Cerebellar cortex (tissue), 1 donor: ENCODE measurements at regions not wholly inside any gene's neighbourhood (a gene's known extent, or its start where the extent isn't known, plus 50 kb on each side); places are given as distances from the start of the nearest gene placed in this dataset.

Experiments used
- DNase-seq: peaks from one replicate; pipeline ENCODE4 v3.0.0-alpha.2; 2015; ENCODE audit warnings: low spot score

DNA sequence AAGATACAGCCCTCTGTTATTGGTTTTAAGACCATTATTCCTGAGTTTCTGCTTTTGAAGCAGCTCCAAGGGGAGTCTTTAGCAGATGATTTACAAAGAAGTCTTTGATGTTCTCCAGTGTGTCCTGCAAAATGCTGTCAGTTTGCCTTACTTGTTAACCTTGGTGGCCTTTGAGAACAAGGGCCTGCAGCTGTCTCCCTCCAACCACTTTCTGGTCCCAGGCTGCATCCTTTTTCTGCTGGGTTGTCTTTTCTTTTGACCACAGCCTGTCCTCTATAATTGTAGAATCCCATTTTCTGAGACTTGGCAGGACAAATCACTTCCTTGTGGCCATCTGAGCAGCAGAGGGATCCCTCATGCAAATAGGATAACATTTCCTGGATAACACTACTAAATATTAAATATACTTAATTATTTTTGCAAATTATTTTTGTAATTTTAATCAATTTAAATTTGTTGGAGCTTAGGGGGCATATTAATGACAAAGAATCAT lies 281.4 kb downstream of the DMRT2 start:
- no peak for DNase-seq

DNA sequence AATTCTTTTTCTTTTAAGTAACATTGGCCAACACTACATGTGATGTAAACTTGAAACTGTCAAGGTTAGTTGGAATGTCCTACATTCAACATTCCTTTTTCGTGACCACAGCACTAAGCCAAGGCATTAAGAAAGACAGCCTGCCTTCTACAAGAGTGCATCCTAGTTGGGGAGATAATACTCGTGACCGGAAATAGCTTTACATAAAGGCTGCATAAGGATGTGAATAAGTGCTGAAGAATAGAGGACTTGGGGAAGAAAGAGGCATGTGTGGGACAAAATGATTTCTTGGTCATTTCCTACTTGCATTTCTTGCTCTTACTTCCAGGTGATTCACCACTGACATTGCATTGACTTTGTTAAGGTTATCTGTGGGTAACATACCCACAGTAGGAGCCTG lies 282.0 kb downstream of the DMRT2 start:
- no peak for DNase-seq

DNA sequence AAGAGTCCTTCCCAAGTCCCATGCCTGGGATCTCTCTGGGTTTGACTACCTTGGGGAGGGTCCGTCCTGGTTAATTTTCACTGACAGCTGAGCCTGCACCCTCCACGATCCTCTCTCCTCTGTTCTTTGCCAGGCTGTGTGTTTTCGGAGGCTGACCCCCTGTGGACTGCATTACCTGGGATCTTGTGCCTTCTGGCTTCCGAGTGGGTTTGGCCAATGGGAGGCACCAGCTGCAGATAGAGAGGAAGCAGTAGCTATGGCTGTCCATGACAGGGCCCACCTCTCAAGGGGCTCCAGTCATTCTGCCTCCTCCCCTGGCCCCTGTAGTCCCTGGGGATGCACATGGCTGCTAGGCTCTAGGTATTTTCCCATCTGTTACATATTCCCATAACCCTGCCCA lies 285.0 kb downstream of the DMRT2 start:
- DNase-seq: no peak

DNA sequence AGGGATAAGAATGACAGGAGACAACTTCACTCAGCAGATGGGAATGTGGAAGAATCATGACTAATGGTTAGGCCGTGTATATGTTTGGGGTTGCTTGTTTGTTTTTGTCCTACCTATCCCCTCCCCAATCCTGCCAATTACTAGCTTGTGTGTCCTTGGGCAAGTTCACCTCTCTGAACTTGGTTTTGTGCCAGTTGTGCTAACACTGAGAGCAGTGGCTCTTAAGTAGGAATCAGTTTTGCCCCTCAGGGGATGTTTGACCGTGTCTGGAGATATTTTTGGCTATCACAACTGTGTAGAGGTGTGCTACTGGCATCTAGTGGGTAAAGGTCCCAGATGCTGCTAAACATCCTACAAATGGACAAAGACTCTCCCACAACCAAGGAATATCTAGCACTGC lies 287.0 kb downstream of the DMRT2 start:
- no peak for DNase-seq

DNA sequence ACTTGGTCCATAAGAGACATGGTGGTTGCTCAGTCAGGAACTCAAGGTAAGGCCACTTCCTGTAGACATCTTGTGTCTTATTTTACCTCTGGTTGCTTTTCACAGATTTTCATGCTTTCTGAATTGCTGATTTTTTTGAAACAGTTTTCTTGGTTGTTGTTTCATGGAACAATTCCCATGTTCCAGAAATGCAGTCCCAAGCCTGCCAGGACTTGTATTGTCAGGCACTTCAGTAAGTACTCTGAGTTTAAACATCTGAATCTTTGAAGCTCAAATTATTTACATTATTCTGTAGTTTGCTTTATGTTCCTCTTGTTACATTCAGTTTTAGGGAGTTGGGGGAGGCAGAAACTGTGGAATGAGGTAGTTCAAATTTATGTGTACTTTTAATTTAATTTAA lies 290.2 kb downstream of the DMRT2 start:
- DNase-seq: no peak

DNA sequence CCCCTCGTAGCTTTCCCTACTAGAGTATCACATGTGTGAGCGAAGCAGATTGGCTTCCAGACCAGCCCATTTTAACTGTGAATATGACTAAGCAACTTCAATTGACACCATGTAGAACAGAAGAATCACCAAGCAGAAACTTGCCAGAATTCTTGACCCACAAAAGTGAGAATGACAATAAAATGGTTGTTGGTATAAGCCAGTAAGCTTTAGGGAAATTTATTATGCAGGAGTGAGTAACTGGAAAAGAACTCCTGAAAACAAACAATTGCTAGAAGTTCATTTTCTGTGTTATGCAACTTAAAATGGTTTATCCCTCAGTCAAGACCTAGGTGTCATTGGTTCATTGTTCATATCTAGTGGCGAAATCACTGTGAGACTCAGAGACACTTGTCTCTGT lies 303.1 kb downstream of the DMRT2 start:
- no peak for DNase-seq

DNA sequence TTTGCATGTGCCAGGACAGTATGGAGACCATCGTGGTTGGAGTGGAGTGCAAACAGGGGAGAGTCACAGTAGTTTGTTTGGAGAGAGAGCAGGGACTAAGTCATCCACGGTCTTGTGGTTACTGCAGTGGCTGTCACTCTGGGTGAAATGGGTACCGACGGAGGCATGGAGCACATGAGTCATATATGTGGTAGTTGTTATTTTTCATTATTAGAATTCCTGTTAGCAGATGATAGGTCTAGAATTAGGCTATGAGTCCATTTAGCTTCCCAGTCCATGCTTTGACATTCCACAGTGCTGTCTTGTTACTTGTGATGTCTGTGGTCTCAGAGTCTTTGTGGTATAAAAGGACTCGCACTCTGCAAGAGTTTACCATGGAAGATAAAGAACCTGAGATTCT lies 303.9 kb downstream of the DMRT2 start:
- no peak for DNase-seq

DNA sequence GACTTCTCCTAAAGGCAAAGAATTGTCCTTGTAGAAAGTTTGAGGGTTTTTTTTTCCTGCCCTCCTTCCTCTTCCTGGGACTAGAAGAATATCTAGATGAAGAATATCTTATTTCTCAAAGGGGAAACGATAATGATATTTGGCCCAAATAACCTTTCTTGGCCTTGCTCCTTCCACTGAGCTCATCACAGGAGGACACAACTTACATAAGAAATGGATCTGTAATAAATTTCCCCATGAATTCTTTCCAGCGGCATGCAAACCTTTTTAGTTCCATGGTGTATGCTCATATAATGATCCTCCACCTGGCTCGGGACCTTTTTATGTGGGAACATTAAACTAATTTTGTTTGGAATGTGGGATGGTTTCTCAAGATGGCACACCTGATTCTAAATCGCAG lies 304.4 kb downstream of the DMRT2 start:
- DNase-seq: no peak

DNA sequence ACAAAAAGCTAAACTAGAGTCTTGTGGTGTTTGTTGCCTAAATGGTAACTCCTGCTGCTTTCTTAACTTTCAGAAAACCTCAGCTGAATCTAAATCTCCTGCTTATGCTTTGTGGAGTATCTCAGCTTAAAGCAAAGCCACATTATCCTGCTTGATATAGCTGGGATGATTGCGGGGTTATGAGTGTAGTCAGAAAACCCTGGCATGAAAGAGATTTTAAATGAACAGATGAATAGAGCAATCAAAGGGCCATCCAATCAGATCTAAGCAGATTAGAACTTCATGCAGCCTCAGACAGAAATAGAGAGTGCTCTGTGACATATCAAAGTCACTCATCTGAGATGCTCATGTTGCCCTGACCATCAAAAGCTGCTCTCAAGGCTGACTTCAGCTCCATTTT lies 305.5 kb downstream of the DMRT2 start:
- DNase-seq: no peak

DNA sequence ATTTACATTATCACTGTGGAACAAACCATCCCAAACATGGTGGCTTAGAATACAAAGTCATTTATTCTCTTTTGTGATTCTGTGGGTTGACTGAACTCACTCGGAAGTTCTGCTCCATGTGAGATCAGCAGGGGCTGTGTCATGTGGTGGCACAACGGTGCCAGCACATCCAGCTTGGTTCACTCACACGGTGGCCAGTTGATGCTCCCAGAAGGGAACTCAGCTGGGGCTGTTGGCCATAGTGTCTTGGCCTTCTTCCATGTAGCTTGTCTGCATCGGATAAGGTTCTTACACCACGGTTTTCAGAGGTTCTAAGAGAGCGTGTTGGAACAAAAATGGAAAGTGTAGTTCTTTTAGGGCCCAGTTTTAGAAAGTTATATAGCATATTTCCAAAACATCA lies 312.7 kb downstream of the DMRT2 start:
- no peak for DNase-seq

DNA sequence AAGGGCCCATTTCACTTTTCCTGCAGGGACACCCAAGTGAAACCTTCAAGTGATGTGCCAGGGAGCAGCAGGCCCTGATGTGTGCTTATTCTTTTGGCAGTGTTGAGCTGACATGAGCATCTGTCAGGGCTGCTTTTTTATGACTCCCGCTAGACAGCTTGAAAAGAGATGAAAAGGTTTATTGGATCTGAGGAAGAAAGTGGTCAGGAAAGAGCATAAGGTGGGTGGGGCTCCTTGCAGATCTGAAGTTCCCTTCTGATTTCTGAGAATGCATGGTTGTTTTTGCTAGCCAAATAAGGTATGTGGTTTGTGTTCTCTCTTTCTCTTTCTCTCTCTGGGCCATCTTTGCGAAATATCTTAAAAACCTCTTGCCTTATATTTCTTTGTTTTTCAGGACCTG lies 316.1 kb downstream of the DMRT2 start:
- DNase-seq: no peak

DNA sequence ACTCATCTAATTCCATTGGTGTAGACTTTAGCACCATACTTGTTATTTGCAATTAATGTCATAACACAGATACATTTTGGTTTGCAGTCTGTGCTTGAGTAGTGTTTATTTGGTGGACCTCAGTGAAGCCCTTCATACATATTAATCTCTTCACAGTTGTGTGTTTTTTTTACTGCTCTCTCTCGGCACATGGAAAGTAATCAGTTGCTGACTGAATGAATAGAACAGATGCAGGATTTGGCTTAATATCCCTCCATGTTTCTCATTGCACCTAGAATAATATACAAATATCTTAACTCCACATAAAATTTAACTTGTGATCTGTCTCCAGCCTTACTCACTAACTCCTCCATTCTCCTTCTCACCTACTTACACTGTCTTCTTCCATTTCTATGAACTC lies 319.1 kb downstream of the DMRT2 start:
- no peak for DNase-seq

DNA sequence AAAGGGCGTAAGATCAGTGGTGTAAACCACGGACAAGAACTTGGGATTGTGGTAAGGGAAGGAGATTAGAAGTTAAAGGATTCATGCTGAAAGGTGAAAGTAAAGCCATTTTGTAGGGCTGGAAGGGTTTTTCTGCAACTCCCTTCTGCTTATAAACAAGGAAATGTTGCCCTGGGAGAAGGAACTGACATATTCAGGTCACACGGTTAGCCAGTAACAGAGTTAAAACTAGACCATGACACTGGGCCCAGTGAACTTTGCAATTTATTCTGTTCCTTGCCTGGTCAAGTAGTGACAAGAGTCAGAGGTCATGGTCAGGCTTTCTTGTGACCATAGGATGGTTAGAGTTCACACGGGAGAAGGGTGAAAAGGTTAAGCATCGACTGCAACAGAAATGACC lies 323.3 kb downstream of the DMRT2 start:
- no peak for DNase-seq

DNA sequence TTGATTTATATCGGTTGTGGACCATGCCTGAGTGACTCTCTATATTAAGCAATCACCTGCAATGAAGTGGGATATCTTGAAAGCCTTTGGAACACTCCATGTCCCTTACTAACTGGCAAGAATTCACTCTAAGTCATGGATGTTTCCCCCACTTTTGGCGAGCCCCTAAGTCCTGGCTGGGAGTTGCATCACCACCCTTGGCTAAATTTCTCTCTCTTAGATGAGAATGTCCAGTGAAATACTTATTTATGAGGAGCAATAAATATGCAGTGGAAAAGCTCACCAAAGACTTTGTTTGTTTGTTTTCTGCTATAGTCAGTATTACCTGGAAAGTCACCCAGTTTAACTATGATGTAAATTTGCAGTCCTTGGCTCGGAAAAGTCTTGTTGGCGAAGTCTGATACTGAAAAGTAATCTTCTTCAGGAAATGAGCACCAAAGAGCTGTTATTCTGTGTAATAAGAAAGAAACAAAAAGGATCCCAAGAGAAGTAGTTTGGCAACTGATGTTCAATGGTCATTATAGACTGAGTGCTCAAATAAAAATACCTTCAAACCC lies 333.8 kb downstream of the DMRT2 start:
- DNase-seq: no peak

DNA sequence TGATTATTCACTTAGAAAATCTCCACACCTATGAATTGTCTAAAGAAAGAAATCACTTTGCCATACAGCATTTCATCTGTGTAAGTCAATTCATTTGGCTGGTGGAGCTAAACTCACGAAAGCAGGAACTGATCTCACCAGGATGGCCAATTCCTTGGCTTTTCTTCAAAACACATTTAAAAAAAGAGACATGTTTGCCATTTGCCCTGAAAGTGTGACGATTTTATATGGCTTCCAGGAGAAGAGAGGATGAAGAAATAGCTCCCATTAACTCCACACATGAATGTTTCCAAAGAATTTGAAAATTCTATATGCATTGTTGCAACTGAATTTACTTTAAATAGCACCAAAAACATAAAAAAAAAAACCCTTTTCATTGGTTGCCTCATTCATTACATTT lies 334.7 kb downstream of the DMRT2 start:
- no peak for DNase-seq

DNA sequence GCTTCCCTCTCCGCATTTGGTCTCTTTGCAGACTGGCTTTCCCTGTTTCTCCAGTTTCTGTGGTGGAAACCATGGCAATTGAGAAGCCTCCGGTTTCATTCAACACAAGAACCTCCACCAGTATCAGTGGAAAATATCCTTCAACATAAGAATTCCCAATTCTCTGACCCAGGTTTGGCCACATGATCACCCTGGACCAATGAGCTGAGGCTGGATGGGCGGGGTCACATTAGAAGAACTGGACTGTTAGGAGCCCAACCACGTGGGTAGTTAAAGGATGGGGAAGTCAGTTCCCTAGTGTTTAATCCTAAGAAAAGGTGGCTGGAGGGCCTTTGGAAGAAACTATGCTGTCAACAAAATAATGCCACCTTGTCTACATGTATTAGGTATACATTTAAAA lies 336.3 kb downstream of the DMRT2 start:
- DNase-seq: no peak

DNA sequence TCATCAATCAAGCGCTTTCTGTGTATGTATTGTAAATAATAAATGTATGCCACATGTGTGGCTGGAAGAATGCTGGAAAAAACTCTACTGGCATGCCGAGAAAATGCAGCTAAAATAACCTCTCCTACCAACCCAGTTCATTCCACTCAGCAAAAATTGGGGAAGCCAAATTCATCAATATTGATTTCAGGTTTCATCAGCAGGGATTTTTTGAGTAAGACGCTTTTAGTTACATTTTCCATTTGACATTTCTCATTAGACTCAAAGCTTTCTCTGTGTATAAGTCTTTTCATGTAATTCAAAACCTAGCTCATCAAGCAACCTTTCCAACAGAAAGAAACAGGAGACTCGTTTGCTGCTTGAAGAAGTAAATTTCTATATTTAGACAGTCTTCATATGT lies 338.1 kb downstream of the DMRT2 start:
- DNase-seq: no peak

DNA sequence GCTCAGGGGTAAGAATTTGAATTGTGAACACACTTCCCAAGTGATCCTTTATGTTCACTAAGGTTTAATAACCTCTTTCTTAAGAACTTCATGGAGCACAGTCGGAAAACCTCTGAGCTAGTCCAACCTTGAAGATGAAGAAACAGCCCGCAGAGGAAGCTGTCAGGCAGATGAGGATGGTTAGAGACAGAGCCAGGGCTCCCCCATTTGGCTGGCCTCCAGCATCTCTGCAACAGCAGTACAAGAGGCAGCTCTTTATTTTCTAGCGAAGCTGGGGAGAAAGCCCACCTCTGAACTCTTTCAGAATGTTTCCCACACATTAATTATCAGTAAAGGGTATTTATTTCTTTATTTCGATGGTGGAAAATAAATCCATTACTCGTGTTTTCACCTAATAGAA lies 350.8 kb downstream of the DMRT2 start:
- DNase-seq: no peak

DNA sequence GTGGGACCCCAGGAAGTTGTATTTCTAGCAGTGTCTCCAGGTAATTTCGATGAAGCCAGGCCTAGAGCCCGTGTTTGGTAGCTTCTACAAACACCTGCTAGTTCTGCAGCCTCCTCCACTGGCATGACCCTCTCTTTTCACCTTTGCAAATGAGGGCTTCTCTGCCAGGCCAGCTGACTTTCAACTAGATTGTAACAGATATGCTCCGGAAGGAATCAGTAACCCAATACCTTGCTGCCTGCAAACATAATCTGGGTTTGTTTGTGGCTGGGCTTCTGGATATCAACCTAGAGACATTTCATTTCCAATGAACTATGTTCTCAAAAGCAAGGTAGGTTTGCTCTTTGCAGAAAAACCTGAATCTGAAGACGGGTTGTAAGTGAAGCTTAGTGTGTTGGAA lies 354.8 kb downstream of the DMRT2 start:
- no peak for DNase-seq

DNA sequence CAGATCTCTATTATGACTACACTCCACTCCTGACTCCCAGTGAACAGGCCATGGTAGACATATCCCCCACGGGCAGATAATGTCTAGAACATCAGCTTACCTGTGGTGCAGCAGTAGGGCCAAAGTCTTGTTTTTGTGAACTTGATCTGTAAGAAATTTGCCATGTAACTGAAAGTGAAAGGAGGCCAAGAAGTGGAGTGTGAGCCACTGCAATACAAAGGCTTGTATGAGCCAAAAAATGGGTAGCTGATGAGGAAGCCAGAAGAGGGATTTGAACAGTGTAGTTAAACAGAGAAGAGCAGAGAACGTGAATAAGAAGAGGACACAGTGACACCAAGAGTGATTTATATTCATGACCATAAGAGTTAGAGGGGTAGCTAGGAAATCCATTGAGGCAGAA lies 361.7 kb downstream of the DMRT2 start:
- DNase-seq: no peak

DNA sequence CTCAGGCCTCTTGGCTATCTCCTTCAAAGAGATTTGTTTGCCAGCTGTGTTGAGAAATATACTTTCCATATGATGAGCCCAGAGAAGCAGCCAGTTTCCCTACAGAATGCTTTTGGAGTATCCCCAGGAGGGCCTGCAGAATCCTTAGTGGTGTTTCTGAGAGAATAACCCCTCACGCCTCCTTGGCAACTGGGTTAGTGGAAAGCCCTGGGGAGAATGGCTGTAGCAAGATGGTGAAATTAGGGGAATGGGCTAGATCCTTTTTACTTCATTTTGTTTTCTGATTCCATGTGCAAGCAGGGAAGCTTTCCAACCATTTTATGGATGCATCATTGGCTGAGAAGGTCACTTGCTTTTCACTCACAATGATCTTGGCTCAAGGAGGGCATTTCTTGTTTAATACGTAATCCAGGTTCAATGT lies 364.6 kb downstream of the DMRT2 start:
- DNase-seq: no peak

DNA sequence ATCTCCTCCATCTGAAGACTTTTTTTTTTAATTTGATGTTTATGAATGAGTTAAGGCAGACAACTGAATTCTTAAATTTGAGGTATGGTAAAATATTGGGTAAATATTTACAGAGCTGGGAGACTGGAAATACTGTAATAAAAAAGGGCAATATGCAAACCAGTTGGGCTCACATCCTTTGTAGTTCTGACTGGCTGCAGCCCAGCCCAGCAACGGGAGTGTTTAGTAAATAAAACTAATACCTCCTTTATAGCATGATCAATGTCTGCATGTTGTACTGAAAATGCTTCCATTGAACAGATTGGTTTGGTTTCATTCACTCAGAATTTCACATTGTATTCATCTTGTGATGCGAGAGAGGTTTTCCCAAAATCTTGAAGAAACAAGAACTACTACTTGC lies 365.0 kb downstream of the DMRT2 start:
- no peak for DNase-seq

DNA sequence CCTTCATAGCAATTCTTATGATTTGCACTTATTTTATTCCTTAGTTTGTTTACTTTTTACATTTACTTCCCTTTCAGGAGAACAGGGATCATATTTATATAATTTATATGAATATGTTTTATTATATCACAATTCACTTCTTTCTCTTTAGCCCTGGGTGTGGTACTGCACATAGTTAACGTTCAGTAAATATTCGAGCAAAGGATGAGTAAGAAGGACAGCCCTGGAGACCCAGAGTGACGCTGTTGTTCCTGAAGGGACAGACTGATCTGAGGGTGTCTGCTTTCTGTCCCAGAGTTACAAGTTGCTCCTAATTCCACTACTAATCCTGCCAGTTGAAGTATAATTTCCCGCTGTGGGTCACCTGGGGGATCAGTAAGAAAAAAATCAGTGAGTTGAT lies 366.1 kb downstream of the DMRT2 start:
- no peak for DNase-seq

DNA sequence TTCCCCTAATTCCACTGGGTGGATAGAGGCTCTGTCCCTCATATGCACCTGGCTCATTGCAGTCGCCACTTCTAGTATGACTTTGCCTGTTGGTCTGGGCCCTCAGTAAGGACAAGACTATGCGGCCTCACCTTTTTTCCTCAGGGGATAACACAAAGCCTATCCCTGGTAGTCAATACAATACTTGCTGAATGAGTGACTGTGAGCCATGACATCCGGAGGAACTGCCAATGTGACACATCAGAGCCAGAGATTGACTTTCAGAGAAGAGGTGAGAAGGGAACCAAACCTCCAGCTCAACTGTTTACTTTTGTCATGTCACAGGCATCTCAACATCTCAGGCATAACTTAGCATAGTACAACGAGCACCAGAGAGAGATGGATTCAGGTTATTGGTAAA lies 371.3 kb downstream of the DMRT2 start:
- DNase-seq: no peak

DNA sequence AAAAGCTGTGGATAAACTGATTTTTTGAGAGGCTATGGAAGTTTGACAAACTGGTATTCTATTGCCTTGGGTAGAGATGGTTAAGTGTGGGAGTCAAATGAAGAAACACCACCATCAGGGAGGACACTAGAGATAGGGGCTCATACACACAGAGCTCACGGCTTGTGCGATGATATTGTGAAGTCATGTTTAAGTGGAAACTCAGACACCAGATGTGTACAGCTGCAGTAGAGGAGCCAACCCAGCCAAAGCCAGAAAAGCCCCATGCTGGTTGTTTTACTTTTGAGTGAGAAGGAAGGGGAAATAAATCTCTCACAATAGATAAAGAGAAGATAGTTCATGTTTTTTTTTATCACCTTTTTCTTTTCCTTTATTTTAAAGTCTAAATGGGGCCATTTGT lies 377.7 kb downstream of the DMRT2 start:
- no peak for DNase-seq
